ENCODE measurements at regions not wholly inside any gene's neighbourhood (a gene's known extent, or its start where the extent isn't known, plus 50 kb on each side); places are given as distances from the start of the nearest gene placed in this dataset.
"Not testable (repeated sequence)": the region's sequence is repeated elsewhere in the genome, so short reads cannot be mapped to it uniquely, and the experiment has no call there.

DNA sequence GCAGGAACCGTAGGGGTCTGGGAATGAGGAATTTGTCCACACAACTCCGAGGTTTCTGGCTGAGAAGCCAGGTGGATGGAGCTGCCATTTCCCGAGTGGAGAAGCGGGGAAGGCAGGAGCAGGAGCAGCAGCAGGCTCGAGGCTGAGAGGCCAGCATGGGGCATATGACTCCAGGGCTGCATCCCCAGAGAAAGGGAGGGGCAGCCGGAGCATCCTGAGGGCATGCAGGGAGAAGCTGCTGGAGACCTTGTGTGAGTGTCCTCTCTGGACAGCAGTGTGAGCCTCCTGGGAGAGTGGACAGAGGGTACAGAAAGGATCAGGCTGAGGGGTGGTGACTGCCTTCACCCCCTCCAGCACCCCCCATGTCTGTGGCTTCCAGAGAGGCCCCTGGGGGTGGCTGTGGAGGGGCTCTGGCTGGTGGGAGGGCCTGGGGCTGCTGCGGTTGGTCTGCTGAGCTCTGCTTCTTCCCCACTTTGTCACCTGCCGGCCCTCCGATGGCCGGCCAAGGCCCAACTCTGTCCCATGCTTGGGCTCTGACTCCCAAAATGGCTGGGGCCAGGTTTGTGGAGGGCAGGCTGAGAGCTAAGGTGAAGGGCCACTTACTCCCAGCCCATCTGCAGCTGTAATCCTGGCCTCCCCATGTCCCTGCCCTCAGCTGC, 633.1 kb downstream of the MATN1 start:
- no peak for DNase-seq (ENCODE audit: low spot score)

- DNase-seq (ENCODE audit: low spot score), result no peak
Measured at GRCh38 chr1:30089024-30089430, 634.4 kb downstream of the MATN1 start.

- no peak for DNase-seq (ENCODE audit: low spot score)
Measured at GRCh38 chr1:30088594-30088993, 634.8 kb downstream of the MATN1 start.

DNA sequence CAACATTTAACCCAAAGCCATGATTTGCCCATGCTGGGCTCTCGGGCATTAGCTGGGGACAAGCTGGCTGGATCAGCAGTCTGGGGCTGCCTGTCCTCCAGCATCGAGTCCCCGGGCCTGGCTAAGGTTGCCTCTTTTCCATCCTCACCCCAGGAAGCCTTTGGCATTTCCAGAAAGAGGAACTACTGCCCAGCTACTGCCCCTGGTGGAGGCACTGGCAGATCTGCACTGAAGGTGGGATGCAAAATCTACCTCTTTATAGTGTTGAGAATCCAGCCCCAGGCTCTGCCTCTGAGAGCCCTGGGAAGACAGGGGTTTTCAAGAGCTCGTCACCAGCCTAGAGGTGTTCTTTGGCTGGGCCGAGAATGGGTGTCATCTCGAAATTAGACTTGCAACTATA, 635.9 kb downstream of the MATN1 start:
- DNase-seq (ENCODE audit: low spot score), result no peak

DNA sequence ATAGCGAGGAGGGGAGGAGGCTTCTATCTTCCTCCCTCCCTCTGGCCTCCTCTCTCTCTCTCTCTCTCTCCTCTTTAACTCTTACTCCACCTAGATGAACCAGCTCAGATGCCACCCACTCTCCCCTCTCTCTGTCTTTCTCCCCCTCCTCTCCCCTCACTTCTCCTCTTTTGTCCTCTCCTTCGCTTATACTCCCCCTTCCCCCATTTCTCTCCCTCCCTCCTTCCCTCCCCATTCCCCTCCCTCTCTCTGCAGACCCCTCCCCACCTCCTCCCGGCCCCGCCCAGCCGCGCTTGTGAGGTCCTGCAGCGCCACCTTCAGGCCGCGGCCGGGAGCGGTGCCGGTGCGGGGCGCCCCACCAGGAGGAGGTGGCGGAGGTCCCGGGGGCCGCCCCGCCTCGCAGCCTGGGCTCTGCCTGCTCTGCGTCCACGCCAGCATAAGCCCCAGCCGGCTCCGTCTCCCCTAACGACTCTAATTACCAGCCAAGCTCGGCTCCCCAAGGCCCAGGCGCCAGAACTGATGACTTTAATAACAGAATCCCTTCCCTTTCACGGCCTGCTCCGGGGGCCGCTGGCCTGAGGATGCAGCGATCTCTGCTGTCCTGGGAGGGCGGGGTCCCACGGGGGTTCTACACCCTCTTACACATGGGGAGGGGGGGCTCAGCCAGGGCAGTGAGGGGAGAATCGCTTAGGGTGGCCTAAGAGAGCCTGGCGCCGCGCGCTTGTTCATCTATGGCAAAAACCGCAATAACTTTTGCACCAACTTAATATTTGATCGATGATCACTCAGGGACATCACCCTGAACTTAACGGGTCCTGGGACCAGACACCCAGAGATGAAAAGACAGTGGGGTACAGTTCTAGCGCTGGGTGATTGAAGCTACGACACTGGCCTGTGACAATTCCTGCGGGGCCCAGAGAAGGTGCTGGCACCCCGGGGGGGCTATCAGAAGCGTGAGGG, 637.3 kb downstream of the MATN1 start:
- DNase-seq (ENCODE audit: low spot score), result no peak

GRCh38 chr1:30084909-30085571, 638.3 kb downstream of the MATN1 start:
- no peak for DNase-seq (ENCODE audit: low spot score)

- DNase-seq (ENCODE audit: low spot score), result no peak
Measured at GRCh38 chr1:30083800-30084464, 639.5 kb downstream of the MATN1 start.

- no peak for DNase-seq (ENCODE audit: low spot score)
Measured at GRCh38 chr1:30081379-30082102, 641.8 kb downstream of the MATN1 start.

GRCh38 chr1:30075916-30076315, 647.5 kb downstream of the MATN1 start:
- not testable (repeated sequence) for DNase-seq (ENCODE audit: low spot score)

GRCh38 chr1:30068787-30069472, 654.5 kb downstream of the MATN1 start:
- no peak for DNase-seq (ENCODE audit: low spot score)

DNA sequence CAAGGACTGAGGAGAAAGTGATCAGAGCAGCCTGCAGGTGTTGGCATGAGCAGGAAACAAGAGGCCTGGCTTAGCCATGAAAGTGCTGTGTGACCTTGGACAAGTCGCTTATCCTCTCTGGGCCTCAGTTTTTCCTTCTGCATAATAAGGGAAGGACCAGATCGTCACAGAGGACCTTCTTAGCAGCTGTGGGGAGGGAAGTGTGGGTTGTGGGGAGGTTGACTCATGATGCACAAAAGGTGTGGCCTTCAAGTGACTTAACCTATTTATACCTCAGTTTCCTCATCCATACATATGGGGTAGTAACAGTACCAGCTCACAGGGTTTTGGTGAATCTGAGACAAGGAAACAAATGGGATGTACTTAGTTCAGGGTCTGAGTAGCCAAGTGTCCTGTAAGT, 658.8 kb downstream of the MATN1 start:
- DNase-seq (ENCODE audit: low spot score), result no peak

DNA sequence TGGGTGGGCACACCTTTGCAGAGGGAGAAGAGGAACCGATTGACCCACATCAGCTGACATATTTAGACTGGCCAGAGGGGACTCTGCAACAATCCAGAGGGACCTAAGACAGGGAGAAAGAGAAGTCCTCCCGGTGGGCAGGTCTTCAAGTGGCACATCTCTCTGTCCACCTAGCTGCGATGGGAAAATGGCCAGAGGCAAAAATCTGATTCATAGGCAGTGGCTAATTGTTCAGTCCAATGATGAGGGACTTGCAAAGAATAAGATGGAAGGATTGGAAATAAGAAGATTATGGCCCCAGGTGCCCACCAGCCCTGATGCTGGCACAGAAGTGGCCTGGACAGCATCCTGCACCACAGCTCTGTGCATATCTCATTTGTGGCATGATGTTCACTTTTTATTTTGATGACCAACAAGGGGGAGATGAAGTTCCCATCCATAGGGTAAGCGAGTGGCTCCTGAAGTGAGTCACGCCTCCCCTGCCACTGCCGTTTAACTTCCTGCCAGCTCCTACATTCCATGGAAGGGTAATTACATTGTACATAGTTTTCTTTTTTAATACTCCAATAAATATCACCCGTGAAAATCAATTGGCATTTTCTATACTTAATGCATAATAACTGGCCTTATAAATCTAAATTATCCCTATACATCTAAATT, 659.6 kb downstream of the MATN1 start:
- DNase-seq (ENCODE audit: low spot score), result no peak

GRCh38 chr1:30061292-30062220, 661.8 kb downstream of the MATN1 start:
- no peak for DNase-seq (ENCODE audit: low spot score)

- DNase-seq (ENCODE audit: low spot score), result no peak
Measured at GRCh38 chr1:30060738-30061137, 662.6 kb downstream of the MATN1 start.

GRCh38 chr1:30058970-30059369, 664.4 kb downstream of the MATN1 start:
- no peak for DNase-seq (ENCODE audit: low spot score)

GRCh38 chr1:30054126-30054525, 669.3 kb downstream of the MATN1 start:
- no peak for DNase-seq (ENCODE audit: low spot score)

- no peak for DNase-seq (ENCODE audit: low spot score)
Measured at GRCh38 chr1:30052178-30052577, 671.2 kb downstream of the MATN1 start.

DNA sequence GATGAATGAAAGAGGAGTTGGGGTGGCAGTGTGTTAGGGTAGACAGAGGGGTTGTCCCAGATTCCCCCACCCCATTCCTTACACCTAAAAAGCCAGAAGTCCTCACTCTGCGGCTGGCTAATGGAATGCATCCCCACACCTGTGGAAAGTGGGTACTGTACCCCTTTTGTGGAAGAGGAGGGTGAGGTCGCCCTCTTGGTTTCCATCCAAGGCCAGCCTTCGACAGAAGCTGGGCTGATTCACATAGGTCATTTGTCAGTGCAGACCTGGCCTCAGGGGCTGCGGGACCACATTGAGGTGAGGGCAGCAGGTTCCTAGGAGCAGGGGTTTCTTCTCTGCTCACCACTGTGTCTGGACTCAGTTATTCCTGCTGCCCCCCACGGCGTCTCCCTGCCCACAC, 671.6 kb downstream of the MATN1 start:
- DNase-seq (ENCODE audit: low spot score), result no peak

DNA sequence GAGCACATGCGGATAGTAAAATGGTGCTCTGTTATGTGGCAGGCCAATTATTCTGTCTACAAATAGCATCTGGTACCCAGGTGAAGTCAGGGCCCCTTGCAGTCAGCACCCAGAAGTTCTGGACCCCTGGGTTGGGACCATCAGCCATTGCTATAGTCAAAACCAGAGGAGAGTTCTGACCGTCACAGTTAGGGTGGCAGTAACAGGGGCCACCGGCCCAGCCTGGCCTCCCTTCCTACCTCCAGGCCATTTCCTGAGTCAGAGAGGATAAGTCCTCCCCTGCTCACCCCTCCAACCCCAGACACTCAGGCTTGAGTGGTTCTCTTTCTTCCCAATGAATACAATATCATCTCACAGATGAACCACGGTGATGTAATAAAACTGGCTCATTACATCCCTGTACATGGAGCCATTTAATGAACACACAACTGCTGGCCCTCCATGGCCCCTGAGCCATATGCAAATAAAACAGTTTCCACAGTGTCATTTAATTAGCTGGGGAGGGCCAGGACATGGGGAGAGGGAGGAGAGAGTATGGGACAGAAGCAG, 673.6 kb downstream of the MATN1 start:
- DNase-seq (ENCODE audit: low spot score), result no peak
